Fibroblast of peridontal ligament (primary cell): ENCODE measurements at regions not wholly inside any gene's neighbourhood (a gene's known extent, or its start where the extent isn't known, plus 50 kb on each side); places are given as distances from the start of the nearest gene placed in this dataset.
"Not testable (repeated sequence)": the region's sequence is repeated elsewhere in the genome, so short reads cannot be mapped to it uniquely, and the experiment has no call there.

ENCODE experiments used
- DNase-seq: peaks from one replicate; pipeline ENCODE4 v3.0.0-alpha.2; 2010; ENCODE audit errors: extremely low read depth

GRCh38 chr7:65621580-65622201 lies 248.0 kb downstream of the ZNF92 start:
- peak; percentile 25 for DNase-seq

- not testable (repeated sequence) for DNase-seq
These were observed 241.6 kb upstream of the VKORC1L1 start for GRCh38 chr7:65631236-65631635.

GRCh38 chr7:65633587-65634404 lies 239.1 kb upstream of the VKORC1L1 start:
- not testable (repeated sequence) for DNase-seq

GRCh38 chr7:65638918-65639317 lies 234.0 kb upstream of the VKORC1L1 start:
- not testable (repeated sequence) for DNase-seq

- DNase-seq = not testable (repeated sequence)
These were observed 233.2 kb upstream of the VKORC1L1 start for GRCh38 chr7:65639717-65640116.

GRCh38 chr7:65643498-65643897 lies 229.4 kb upstream of the VKORC1L1 start:
- DNase-seq = not testable (repeated sequence)

- not testable (repeated sequence) for DNase-seq
These were observed 225.5 kb upstream of the VKORC1L1 start for GRCh38 chr7:65647153-65647964.

- DNase-seq = not testable (repeated sequence)
These were observed 221.7 kb upstream of the VKORC1L1 start for GRCh38 chr7:65651174-65651573.

GRCh38 chr7:65651826-65652592 lies 220.9 kb upstream of the VKORC1L1 start:
- not testable (repeated sequence) for DNase-seq

- not testable (repeated sequence) for DNase-seq
These were observed 220.2 kb upstream of the VKORC1L1 start for GRCh38 chr7:65652669-65653068.

- DNase-seq = not testable (repeated sequence)
These were observed 216.2 kb upstream of the VKORC1L1 start for GRCh38 chr7:65656494-65657188.

- peak; percentile 12 for DNase-seq
These were observed 189.5 kb upstream of the VKORC1L1 start for GRCh38 chr7:65683362-65683761.

- not testable (repeated sequence) for DNase-seq
These were observed 173.7 kb upstream of the VKORC1L1 start for GRCh38 chr7:65699026-65699714.

GRCh38 chr7:65699715-65700356 lies 173.0 kb upstream of the VKORC1L1 start:
- not testable (repeated sequence) for DNase-seq

GRCh38 chr7:65719123-65719798 lies 153.6 kb upstream of the VKORC1L1 start:
- not testable (repeated sequence) for DNase-seq

- peak; percentile 24 for DNase-seq
These were observed 150.5 kb upstream of the VKORC1L1 start for GRCh38 chr7:65722361-65722792.

GRCh38 chr7:65727182-65727581 lies 145.7 kb upstream of the VKORC1L1 start:
- DNase-seq = not testable (repeated sequence)

- DNase-seq = no peak
These were observed 141.7 kb upstream of the VKORC1L1 start for GRCh38 chr7:65731129-65731528.

GRCh38 chr7:65731562-65732035 lies 141.3 kb upstream of the VKORC1L1 start:
- peak; percentile 12 for DNase-seq
